ENCODE measurements at regions not wholly inside any gene's neighbourhood (a gene's known extent, or its start where the extent isn't known, plus 50 kb on each side); places are given as distances from the start of the nearest gene placed in this dataset.

GRCh38 chr10:85231534-85232270 lies 903.3 kb downstream of the CCSER2 start:
- H3K27ac ChIP-seq (ENCODE audit: low read depth) = no peak overlapping the region
- no peaks in the 10 kb centered on the region for H4K20me1 ChIP-seq (replicated peaks; ENCODE audit: insufficient read depth)
- H3K9me3 Mint-ChIP-seq = peaks cover 47% of the 10 kb centered on the region
- no peak overlapping the region for H3K27ac Mint-ChIP-seq
- H3K4me3 Mint-ChIP-seq = no peak overlapping the region
- no peaks in the 10 kb centered on the region for H3K4me1 ChIP-seq (ENCODE audit: insufficient read depth)
- H3K4me1 Mint-ChIP-seq = no peaks in the 10 kb centered on the region
- H3K36me3 Mint-ChIP-seq (ENCODE audit: low read depth) = peaks cover 4% of the 10 kb centered on the region; the same call in 2 of the 3 replicates
- H3K4me3 ChIP-seq = no peak overlapping the region
- no peak overlapping the region for H2AFZ ChIP-seq
- no peaks in the 10 kb centered on the region for H3K27me3 ChIP-seq (ENCODE audit: insufficient read depth)
- no peaks in the 10 kb centered on the region for H3F3A ChIP-seq (replicated peaks; ENCODE audit: low read depth)
- H3K27me3 Mint-ChIP-seq (ENCODE audit: insufficient read depth, low read depth, poor library complexity) = peaks cover 2% of the 10 kb centered on the region
- TF ChIP-seq ZNF331 (CRISPR knock-in tag; IDR thresholded peaks at IDR 0.05; ENCODE audit: low read depth) (no peak), ZNF114 (CRISPR knock-in tag; IDR thresholded peaks at IDR 0.05) (no peak), STAT1 (IDR thresholded peaks at IDR 0.05; ENCODE audit: unreplicated experiment) (no peak), CREB1 (CRISPR knock-in tag; IDR thresholded peaks at IDR 0.05; ENCODE audit: low read depth) (no peak), NANOG (IDR thresholded peaks at IDR 0.05; ENCODE audit: borderline replicate concordance) (no peak)
- H3K79me2 ChIP-seq (replicated peaks; ENCODE audit: insufficient read depth) = no peaks in the 10 kb centered on the region
- no peak overlapping the region for H3K4me2 ChIP-seq
- H3K36me3 ChIP-seq (ENCODE audit: insufficient read depth) = no peaks in the 10 kb centered on the region
- DNase-seq (ENCODE audit: low spot score) (no peak), ATAC-seq (no peak)
- H3K9me2 ChIP-seq (ENCODE audit: insufficient read depth) = no peaks in the 10 kb centered on the region

DNA sequence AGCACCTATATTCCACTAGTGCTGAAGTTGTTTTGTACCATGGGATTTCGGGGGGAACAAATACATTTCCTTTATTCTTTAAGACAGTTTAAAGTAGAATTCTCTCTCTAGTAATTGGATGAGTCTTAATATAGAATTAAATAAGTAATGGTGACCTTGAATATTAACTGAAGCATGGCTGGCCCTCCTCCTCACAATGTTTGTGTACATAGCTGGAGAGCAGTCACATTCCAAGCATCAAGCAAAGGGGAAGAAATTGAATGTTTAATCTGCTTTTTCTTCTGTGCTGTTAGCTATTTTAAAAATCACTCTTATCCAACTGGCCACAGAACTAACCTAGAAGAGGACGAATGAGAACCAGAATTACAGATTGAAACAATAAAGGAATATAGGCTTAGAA lies 906.9 kb downstream of the CCSER2 start:
- no peak for ATAC-seq

More for the DNA sequence above, 906.9 kb downstream of the CCSER2 start:
- Histone ChIP-seq H3K4me2 (no peak overlapping the region), H3F3A (replicated peaks; ENCODE audit: low read depth) (no peaks in the 10 kb centered on the region), H3K36me3 (ENCODE audit: insufficient read depth) (no peaks in the 10 kb centered on the region), H2AFZ (no peak overlapping the region), H3K79me2 (replicated peaks; ENCODE audit: insufficient read depth) (no peaks in the 10 kb centered on the region), H4K20me1 (replicated peaks; ENCODE audit: insufficient read depth) (no peaks in the 10 kb centered on the region), H3K27me3 (ENCODE audit: insufficient read depth) (no peaks in the 10 kb centered on the region), H3K9me2 (ENCODE audit: insufficient read depth) (no peaks in the 10 kb centered on the region), H3K4me3 (no peak overlapping the region), H3K4me1 (ENCODE audit: insufficient read depth) (no peaks in the 10 kb centered on the region), H3K27ac (ENCODE audit: low read depth) (no peak overlapping the region)
- no peaks in the 10 kb centered on the region for H3K4me1 Mint-ChIP-seq
- peaks cover 51% of the 10 kb centered on the region for H3K9me3 Mint-ChIP-seq
- H3K27me3 Mint-ChIP-seq (ENCODE audit: insufficient read depth, low read depth, poor library complexity) = peaks cover 2% of the 10 kb centered on the region
- peaks cover 15% of the 10 kb centered on the region for H3K36me3 Mint-ChIP-seq (ENCODE audit: low read depth)
- H3K27ac Mint-ChIP-seq = no peak overlapping the region
- DNase-seq (ENCODE audit: low spot score) = no peak
- H3K4me3 Mint-ChIP-seq = no peak overlapping the region
- no peak for TF ChIP-seq POLR2AphosphoS5 (IDR thresholded peaks at IDR 0.05; ENCODE audit: low read depth)
- no peak for TF ChIP-seq REST (IDR thresholded peaks at IDR 0.05; ENCODE audit: unreplicated experiment)
- no peak for TF ChIP-seq STAT1 (IDR thresholded peaks at IDR 0.05; ENCODE audit: unreplicated experiment)
- TF ChIP-seq JUNB (IDR thresholded peaks at IDR 0.05; ENCODE audit: unreplicated experiment) = no peak

All from GM23338 (cell line).